Breast epithelium (tissue), 3 donors: ENCODE measurements at regions not wholly inside any gene's neighbourhood (a gene's known extent, or its start where the extent isn't known, plus 50 kb on each side); places are given as distances from the start of the nearest gene placed in this dataset.

ENCODE experiments used
- CTCF ChIP-seq, 3 donors: fragments of 450-650 bp; IDR thresholded peaks; one replicate each; pipeline ENCODE4 v1.5.1; 2016 to 2017; ENCODE audit warnings: antibody characterized with exemption in 3 of 3, mild to moderate bottlenecking in 3 of 3, moderate library complexity in 3 of 3
- POLR2A ChIP-seq: fragments of 450-650 bp; IDR thresholded peaks from one replicate; pipeline ENCODE4 v1.6.1; 2016; ENCODE audit warnings: antibody characterized with exemption, mild to moderate bottlenecking, moderate library complexity
- POLR2AphosphoS5 ChIP-seq, 3 donors: sonication (generic); formaldehyde crosslinking; IDR thresholded peaks; one replicate each; pipeline ENCODE4 v1.6.1; 2017; ENCODE audit warnings: antibody characterized with exemption in 3 of 3

GRCh38 chr5:123907349-123907748 lies 395.4 kb downstream of the CSNK1G3 start:
- TF ChIP-seq CTCF (IDR thresholded peaks at IDR 0.05) (no peak), POLR2AphosphoS5 (IDR thresholded peaks at IDR 0.05) (no peak), POLR2A (no peak)
